Left lung (tissue), 4 donors: ENCODE measurements at regions not wholly inside any gene's neighbourhood (a gene's known extent, or its start where the extent isn't known, plus 50 kb on each side); places are given as distances from the start of the nearest gene placed in this dataset.

Experiments
- ATAC-seq: fragments of 200-7000 bp; cut with Tn5 transposase; one replicate; pipeline ENCODE4 v1.9.1; 2020; ENCODE audit warnings: moderate library complexity
- DNase-seq, 4 donors: peaks; one replicate each; pipeline ENCODE4 v3.0.0-alpha.2; 2013 to 2020
- H3K27ac ChIP-seq, 2 donors: fragments of 200-600 bp; sonication (generic) in 1 of 2; one replicate each; pipeline versions ENCODE4 v1.5.0 to v1.8.0; 2020 to 2021
- H3K27me3 ChIP-seq, 2 donors: fragments of 200-600 bp; sonication (generic) in 1 of 2; one replicate each; pipeline versions ENCODE4 v1.5.0 to v1.8.0; 2020 to 2021
- H3K36me3 ChIP-seq, 2 donors: fragments of 200-600 bp; sonication (generic) in 1 of 2; one replicate each; pipeline versions ENCODE4 v1.5.0 to v1.8.0; 2020 to 2021
- H3K4me1 ChIP-seq, 2 donors: fragments of 200-600 bp; one replicate each; pipeline ENCODE4 v1.8.0; 2021
- H3K4me3 ChIP-seq, 2 donors: fragments of 200-600 bp; sonication (generic) in 1 of 2; one replicate each; pipeline versions ENCODE4 v1.5.0 to v1.8.0; 2020 to 2021; ENCODE audit warnings: mild to moderate bottlenecking in 1 of 2
- H3K9me3 ChIP-seq, 2 donors: fragments of 200-600 bp; sonication (generic) in 1 of 2; one replicate each; pipeline versions ENCODE4 v1.5.0 to v1.8.0; 2020 to 2021
- CTCF ChIP-seq, 2 donors: fragments of 200-600 bp; sonication (generic) in 1 of 2; IDR thresholded peaks; one replicate each; pipeline versions ENCODE4 v1.5.0 to v1.8.0; 2021; ENCODE audit warnings: antibody characterized with exemption in 2 of 2
- intact Hi-C, 2 donors: fragments of 100-400 bp; cut with DNase I; formaldehyde crosslinking; loops; one replicate each; pipeline versions ENCODE4 v1.11.2 to v1.14.2; 2022
- donor health status: DM: no; HTN: yes; CAD: no.
- donor health status: DM: no; HTN: no; CAD: no.

GRCh38 chr1:80988926-80989325 is 811.8 kb upstream of the ADGRL2 start:
- Histone ChIP-seq H3K4me3 (no peak overlapping the region), H3K36me3 (no peaks in the 10 kb centered on the region), H3K27ac (no peak overlapping the region), H3K27me3 (no peaks in the 10 kb centered on the region), H3K4me1 (no peaks in the 10 kb centered on the region), H3K9me3 (no peaks in the 10 kb centered on the region)
- DNase-seq (no peak), ATAC-seq (no peak)
- intact Hi-C loops, result no loop called here
- no peak for TF ChIP-seq CTCF (IDR thresholded peaks at IDR 0.05)

DNA sequence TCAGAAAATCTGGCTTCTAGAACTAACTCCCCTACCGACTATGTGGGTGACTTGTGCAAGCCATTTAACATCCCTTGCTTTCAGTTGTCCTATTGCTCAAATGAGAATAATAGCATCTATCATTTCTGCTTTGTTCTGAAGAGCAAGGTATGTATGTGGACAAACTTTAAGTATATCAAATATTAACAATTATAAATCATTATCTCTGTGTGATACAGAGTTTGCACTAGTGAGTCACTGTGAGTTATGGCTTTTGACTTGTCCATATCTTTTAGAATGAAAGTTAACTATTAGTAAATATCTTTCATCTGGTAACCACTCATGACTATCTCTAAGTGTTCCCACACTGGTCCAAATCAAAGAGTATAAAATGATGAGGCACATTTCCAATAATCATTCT is 812.9 kb upstream of the ADGRL2 start:
- no peaks in the 10 kb centered on the region for H3K4me1 ChIP-seq
- intact Hi-C loops, result no loop called here
- H3K4me3 ChIP-seq, result no peak overlapping the region
- H3K27ac ChIP-seq, result no peak overlapping the region
- ATAC-seq (no peak), DNase-seq (no peak)
- no peaks in the 10 kb centered on the region for H3K9me3 ChIP-seq
- no peaks in the 10 kb centered on the region for H3K27me3 ChIP-seq
- H3K36me3 ChIP-seq, result no peaks in the 10 kb centered on the region
- no peak for TF ChIP-seq CTCF (IDR thresholded peaks at IDR 0.05)

GRCh38 chr1:80987106-80987505 is 813.6 kb upstream of the ADGRL2 start:
- no peaks in the 10 kb centered on the region for H3K36me3 ChIP-seq
- no peaks in the 10 kb centered on the region for H3K27me3 ChIP-seq
- intact Hi-C loops, result no loop called here
- no peaks in the 10 kb centered on the region for H3K4me1 ChIP-seq
- no peak for ATAC-seq
- H3K27ac ChIP-seq, result no peak overlapping the region
- no peak overlapping the region for H3K4me3 ChIP-seq
- no peaks in the 10 kb centered on the region for H3K9me3 ChIP-seq
- DNase-seq, result no peak
- no peak for TF ChIP-seq CTCF (IDR thresholded peaks at IDR 0.05)

DNA sequence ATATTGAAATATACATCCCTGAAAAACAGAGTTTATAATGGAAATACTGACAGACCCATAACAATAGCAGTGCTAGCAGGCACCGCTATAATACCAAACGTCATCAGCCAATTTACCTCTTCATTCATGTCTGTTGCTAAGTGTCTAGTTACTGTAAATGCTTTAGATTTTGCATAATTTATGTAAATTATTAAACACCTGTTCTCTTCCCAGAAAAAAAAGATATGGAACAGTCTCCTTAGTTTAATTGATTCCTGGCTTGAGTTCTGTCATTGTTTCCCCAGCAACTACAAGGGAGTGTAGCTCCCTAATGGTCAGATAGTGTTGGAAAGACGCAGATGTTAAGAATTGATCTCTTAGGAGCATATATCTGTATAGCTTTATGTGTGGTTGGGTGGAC is 817.9 kb upstream of the ADGRL2 start:
- no peaks in the 10 kb centered on the region for H3K36me3 ChIP-seq
- H3K4me3 ChIP-seq, result no peak overlapping the region
- DNase-seq (no peak), ATAC-seq (no peak)
- no peaks in the 10 kb centered on the region for H3K4me1 ChIP-seq
- H3K27me3 ChIP-seq, result no peaks in the 10 kb centered on the region
- H3K27ac ChIP-seq, result no peak overlapping the region
- no peaks in the 10 kb centered on the region for H3K9me3 ChIP-seq
- no peak for TF ChIP-seq CTCF (IDR thresholded peaks at IDR 0.05)
- intact Hi-C loops, result no loop called here

- Histone ChIP-seq H3K36me3 (no peaks in the 10 kb centered on the region), H3K27me3 (no peaks in the 10 kb centered on the region), H3K27ac (no peak overlapping the region), H3K9me3 (no peaks in the 10 kb centered on the region), H3K4me1 (no peaks in the 10 kb centered on the region), H3K4me3 (no peak overlapping the region)
- TF ChIP-seq CTCF (IDR thresholded peaks at IDR 0.05), result no peak
- ATAC-seq, result no peak
- no peak for DNase-seq
- intact Hi-C loops, result no loop called here
Measured at GRCh38 chr1:80973101-80973500, 827.6 kb upstream of the ADGRL2 start.
